Transverse colon (tissue), 4 donors: ENCODE measurements at regions not wholly inside any gene's neighbourhood (a gene's known extent, or its start where the extent isn't known, plus 50 kb on each side); places are given as distances from the start of the nearest gene placed in this dataset.

Source experiments
- EP300 ChIP-seq: sonication (generic); formaldehyde crosslinking; IDR thresholded peaks from one replicate; pipeline ENCODE4 v1.6.1; 2017; ENCODE audit warnings: antibody characterized with exemption, low read depth
- POLR2A ChIP-seq: fragments of 450-650 bp; IDR thresholded peaks from one replicate; pipeline ENCODE4 v1.6.1; 2016; ENCODE audit warnings: antibody characterized with exemption, mild to moderate bottlenecking, moderate library complexity
- POLR2AphosphoS5 ChIP-seq, 3 donors: sonication (generic); formaldehyde crosslinking; IDR thresholded peaks; one replicate each; pipeline ENCODE4 v1.6.1; 2016; ENCODE audit warnings: antibody characterized with exemption in 3 of 3
- TF ChIP-seq, protein P1 (sequence below), 5 experiments: fragments of 200-600 bp in 3 of 5; fragments of 450-650 bp in 2 of 5; sonication (generic) in 3 of 5; IDR thresholded peaks; 1 replicate in 2 of 5; 2 replicates in 3 of 5; pipeline ENCODE4 v1.5.1; 2016 to 2017; ENCODE audit warnings: antibody characterized with exemption in 5 of 5, inconsistent platforms in 3 of 5, mild to moderate bottlenecking in 2 of 5, moderate library complexity in 1 of 5

DNA sequence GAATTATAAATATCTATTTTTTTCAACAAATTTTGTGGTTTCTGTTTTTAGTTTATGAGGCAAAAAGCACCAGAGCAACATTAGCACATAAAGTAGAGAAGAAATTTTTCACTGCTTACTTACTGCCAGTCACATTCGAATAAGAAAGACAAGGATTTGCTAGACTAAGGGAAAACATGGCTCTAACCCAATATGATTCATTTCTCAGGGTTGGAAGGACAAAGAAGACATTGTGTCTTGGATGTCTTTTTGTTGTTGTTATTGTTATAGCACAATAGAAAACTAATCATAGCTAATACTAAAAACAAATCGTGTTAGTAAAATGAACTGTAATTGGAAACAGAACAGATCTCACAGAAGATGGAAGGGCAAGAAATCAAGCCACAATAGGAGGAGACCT lies 90.9 kb upstream of the SLCO6A1 start:
- TF ChIP-seq, protein P1, sequence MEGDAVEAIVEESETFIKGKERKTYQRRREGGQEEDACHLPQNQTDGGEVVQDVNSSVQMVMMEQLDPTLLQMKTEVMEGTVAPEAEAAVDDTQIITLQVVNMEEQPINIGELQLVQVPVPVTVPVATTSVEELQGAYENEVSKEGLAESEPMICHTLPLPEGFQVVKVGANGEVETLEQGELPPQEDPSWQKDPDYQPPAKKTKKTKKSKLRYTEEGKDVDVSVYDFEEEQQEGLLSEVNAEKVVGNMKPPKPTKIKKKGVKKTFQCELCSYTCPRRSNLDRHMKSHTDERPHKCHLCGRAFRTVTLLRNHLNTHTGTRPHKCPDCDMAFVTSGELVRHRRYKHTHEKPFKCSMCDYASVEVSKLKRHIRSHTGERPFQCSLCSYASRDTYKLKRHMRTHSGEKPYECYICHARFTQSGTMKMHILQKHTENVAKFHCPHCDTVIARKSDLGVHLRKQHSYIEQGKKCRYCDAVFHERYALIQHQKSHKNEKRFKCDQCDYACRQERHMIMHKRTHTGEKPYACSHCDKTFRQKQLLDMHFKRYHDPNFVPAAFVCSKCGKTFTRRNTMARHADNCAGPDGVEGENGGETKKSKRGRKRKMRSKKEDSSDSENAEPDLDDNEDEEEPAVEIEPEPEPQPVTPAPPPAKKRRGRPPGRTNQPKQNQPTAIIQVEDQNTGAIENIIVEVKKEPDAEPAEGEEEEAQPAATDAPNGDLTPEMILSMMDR (IDR thresholded peaks at IDR 0.05), result no peak
- TF ChIP-seq EP300 (no peak), POLR2A (no peak), POLR2AphosphoS5 (IDR thresholded peaks at IDR 0.05) (no peak)
